T-helper 1 cell treated with Interleukin-12 subunit alpha and Interleukin-12 subunit beta and Interleukin-4 antibody, amounts not matched to agents 30 ng/mL and 1 ng/mL, for 36 hours (primary cell): ENCODE measurements at regions not wholly inside any gene's neighbourhood (a gene's known extent, or its start where the extent isn't known, plus 50 kb on each side); places are given as distances from the start of the nearest gene placed in this dataset.

ENCODE experiments used
- intact Hi-C: fragments of 100-400 bp; cut with micrococcal nuclease; formaldehyde crosslinking; loops from one replicate; pipeline ENCODE4 v1.15.1; 2024

GRCh38 chr11:28760676-28761390 is 652.6 kb downstream of the METTL15 start:
- intact Hi-C loops = no loop called here

GRCh38 chr11:28759311-28759710 is 651.1 kb downstream of the METTL15 start:
- intact Hi-C loops = no loop called here

DNA sequence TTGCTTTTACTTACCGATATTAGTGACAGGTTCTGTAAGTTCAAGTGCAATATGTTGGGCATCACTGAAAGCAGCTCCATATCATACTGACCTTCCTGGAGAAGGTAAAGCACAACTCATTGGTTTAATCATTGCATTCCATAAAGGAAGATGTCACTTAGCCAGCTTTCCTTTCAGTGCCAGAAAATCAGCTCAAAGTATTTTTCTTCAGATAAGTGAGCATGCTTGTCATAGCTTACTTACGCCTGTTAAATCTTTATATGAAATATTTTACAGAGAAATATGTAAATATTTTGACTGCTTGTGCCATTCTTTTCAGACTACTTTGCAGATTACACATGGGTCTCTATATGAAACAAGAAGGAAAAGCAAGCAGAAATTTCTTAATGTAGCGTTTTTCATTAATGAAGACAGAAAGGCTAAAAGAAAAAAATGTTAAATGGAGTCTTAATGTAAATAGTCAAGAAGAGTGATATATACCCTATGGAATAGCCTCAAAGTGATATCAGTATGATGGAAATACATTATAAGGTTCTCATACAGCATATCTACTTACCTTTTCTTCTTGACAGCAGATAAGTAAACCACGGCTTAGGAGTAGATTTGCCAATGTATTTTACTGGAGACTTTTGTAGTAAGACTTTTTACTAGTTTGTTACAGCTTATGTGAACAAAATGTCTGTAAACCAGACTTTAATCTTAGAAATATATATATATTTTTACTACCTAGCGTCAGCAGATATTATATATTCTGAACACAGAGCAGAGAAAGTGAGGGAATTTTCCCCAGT is 649.7 kb downstream of the METTL15 start:
- intact Hi-C loops = no loop called here

DNA sequence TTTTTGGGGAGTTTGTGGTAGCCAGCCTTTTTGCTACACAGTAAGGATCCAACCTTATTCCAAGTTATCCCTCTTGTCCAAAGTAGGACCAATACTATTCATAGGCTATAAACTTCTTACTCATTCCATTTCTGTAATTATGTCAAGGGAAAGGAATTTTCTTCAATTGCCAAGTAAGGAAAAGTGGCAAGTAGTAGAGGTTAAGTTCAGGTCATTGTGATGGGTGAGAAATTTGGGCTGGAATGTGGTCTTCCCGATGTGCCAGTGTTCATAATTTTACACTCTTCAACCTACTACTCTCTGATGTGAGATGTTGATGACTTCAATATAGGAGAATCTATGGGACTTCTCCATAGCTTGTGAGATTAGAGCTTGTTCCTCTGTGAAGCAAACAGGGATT is 648.8 kb downstream of the METTL15 start:
- intact Hi-C loops = no loop called here

DNA sequence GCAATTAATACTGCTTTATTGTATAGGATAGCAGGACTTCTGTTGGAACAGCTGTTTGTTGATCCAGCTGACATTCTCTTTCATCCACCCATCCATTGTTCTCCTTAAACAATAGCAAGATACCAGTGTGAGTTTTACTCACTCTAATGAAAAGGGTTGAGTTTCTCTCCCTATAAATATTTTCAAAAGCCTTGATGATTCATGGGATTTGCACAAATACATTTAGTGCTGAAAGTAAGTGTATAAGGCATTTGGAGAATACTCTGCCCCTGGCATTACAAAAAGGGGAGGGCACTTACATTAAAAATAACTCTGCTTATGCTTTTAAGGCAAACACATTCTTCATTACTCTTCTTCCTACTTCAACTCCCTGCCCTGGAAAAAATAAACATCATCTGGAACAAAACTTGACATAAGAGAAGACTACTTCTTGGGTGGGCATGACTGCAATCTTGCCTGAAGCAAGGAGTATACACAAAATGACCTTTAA is 634.9 kb downstream of the METTL15 start:
- intact Hi-C loops = no loop called here

DNA sequence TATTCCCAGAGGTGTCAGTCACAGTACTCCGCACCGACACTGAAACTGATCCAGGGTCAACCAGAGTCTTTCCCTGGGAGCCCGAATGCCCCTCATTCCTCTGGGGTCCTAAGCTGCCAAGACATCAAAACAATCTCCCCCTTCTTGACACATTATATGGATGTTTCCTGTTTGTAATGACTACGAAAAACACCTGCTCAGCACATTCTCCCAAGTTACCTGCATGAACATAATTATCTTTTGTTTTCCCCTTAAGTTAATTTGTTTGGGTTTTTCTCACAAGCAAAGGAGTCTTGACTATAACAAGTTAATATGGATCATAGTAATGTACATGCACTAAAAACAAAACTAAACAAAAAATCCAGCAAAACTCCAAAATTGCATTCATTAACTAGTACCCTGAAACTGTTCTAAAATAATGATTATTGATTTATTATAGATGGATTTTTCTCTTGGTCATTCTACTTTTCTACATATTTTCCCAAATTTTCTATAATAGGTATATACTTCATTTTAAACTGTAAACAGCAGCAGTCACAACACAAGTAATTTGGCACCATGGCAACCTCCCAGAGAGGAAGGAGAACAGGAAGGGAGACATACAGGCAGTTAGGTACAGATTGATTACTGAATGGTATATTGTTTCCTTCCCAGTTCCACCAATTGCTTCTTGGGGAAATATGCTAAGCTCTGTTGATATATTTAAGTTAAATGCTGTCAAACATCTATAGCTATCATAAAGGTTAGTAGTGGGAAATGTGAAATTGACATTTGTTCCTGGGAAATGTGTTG is 631.5 kb downstream of the METTL15 start:
- intact Hi-C loops = no loop called here

DNA sequence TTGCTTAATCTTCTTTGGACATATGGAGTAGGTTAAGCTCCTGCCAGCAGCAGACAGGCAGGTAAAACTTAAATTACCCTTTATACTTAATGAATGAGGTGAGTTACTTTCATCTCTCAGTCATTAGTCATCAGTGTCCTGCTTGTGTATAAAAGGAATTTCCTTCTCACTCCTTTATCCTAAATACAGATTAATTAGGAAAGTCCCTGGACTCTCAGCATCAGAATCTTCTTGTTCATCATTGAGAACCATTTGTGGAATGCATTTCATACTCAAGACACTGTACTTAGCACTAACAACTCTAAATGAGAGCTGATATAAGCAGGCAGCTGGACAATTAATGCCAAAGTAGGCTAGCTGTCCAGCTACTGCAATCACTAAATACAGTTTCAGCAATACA is 630.4 kb downstream of the METTL15 start:
- intact Hi-C loops = no loop called here

DNA sequence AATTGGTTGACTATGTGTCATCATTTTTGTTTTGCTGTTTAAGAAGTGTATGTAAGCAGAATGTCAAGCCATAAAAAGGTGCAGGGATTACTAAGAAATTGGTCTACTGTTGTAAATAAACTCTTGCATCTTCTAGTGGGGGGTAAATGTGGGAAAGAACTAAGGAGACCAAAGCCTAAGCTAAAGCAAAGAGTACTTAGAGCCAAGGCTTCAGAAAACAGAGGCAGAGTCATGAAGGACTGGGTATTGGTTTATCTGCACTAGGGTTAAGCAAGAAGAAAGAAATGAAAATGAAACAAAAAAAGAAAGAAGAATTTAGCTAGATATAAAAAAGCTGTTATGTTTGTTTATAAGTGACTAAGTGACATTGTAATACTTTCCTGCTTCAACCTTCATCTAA is 628.1 kb downstream of the METTL15 start:
- intact Hi-C loops = no loop called here

DNA sequence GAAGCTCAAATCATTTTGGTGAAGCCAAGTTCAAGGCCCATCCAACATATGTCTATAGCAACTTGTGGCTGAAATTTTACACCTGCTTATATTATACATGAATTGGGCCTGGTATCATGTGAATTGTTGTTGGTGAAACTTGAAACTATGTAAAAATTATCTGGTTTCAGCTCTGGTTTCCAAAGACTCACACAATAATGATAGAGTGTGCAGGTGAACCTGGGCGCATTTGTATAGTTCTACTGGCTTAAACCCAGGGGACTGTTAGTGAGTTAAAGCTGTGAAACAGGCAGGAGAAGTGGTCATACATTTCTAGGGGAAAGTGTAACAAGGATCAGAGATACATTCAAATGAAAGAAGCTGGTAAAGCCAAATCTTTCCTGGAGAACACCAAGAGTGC is 627.3 kb downstream of the METTL15 start:
- intact Hi-C loops = no loop called here

DNA sequence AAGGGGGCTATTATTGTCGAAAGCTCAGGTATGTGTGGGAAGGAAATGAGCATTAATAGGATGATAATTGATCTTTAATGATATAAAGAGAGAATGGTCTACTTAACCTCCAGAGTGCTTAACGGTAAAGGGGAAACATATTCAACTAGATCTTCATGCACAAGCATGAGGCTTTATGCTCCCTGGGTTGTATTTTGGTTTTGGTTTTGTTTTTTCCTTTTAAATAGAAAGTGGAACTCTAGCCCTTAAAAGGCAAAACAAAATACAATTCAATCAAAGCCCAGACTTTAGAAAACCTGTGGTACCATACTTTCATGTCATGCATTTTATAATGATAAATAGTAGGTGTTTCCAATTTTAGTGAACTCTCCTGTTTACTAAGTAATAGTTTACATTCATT is 622.7 kb downstream of the METTL15 start:
- intact Hi-C loops = no loop called here

DNA sequence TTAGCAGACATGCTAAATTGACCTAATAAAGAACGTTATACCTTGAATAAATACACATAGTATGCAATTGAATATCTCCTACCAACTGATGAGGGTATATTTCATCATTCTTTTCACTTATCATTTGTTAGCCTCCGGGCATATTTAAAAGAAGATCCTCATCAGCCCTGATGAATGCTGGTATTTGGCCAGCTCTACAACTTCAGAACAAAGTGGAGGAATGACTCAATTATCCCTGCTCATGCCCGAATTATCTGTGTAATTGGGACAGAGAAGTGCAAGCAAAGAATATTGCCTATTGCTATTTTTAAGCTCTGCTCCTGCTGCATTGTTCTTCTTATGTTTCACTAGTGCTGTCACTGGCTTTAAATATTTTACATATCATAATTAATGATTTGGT is 622.1 kb downstream of the METTL15 start:
- intact Hi-C loops = no loop called here

- intact Hi-C loops = no loop called here
These were observed 621.2 kb downstream of the METTL15 start for GRCh38 chr11:28729339-28729738.

GRCh38 chr11:28728666-28729065 is 620.5 kb downstream of the METTL15 start:
- intact Hi-C loops = no loop called here

DNA sequence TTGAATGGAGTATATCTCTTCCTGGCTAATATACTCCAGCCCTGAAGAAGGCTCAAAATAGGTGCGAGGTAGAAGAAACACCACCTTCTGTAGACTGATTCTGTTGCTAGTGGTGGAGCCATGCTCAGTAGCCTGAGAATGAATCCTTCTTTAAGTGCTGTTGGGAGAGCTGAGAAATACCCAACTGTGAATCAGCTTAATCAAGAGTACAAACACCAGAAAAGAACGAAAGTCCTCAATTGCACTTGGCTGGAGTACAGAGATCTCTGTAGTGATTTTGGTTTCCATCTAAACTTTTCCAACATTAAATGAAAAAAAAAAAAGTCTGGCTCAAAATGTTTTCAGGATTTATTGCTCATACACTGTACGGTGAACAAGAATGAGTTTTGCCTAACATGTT is 619.1 kb downstream of the METTL15 start:
- intact Hi-C loops = no loop called here

GRCh38 chr11:28726432-28726831 is 618.2 kb downstream of the METTL15 start:
- intact Hi-C loops = no loop called here

DNA sequence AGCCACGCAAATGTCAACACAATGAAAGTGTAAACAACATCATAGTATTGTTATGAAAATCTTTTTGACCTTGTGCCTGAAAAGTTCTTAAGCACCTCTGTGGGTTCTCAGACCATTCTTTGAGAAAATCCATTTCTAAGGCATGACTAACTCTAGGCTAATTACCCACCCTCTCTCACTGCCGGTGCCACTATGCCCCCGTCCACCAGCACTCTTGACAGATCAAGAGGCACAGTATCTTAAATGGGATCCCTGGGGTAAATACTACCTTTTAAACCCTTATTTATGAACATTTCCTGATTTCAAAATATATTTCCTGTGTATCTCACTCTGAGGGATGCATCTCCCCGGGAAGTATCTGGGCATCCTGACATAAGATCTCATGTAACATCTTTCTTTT is 607.5 kb downstream of the METTL15 start:
- intact Hi-C loops = no loop called here

DNA sequence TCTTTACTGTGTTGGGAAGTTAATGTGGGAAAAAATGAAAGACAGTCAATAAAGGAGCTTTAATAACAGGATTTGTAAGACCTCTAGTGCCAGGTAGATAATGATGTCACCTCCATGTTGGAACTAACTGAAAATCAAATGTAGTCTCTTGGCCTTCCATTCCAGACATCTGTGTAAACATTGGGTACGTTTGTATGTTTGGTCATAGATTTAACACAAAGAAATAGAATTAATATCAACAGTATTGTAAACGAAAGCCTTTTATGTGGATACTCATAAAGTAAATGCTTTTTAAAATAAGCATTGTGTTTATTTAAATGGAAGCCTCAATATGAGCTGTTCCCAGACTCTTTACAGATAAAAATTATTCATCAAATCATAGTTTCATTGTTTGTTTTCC is 605.7 kb downstream of the METTL15 start:
- intact Hi-C loops = no loop called here

GRCh38 chr11:28708075-28708474 is 599.9 kb downstream of the METTL15 start:
- intact Hi-C loops = no loop called here

GRCh38 chr11:28704801-28705200 is 596.6 kb downstream of the METTL15 start:
- intact Hi-C loops = no loop called here

GRCh38 chr11:28703371-28703770 is 595.2 kb downstream of the METTL15 start:
- intact Hi-C loops = no loop called here

DNA sequence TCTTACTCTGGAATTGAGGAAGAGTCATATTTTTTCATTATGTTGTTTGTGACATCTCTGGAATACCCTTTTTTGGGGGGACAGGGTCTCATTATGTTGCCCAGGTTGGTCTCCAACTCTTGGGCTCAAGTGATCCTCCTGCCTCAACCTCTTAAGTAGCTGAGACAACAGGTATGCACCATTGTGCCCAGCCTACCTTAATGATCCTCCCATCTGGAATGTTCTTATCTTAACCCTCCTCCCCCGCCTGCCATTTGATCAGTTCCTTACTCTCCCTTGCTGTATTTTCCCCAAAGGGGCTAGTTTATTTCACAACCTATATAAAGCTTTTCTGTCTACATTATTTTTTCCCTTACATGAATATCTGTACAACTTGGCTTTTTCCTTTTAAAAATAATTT is 594.7 kb downstream of the METTL15 start:
- intact Hi-C loops = no loop called here

GRCh38 chr11:28702450-28702790 is 594.2 kb downstream of the METTL15 start:
- intact Hi-C loops = no loop called here
